Esophagus muscularis mucosa (tissue), 4 donors: ENCODE measurements at regions not wholly inside any gene's neighbourhood (a gene's known extent, or its start where the extent isn't known, plus 50 kb on each side); places are given as distances from the start of the nearest gene placed in this dataset.

Source experiments
- CTCF ChIP-seq, 3 experiments: fragments of 200-600 bp in 2 of 3; fragments of 450-650 bp in 1 of 3; sonication (generic) in 2 of 3; IDR thresholded peaks; one replicate each; pipeline ENCODE4 v1.5.1; 2017 to 2019; ENCODE audit warnings: antibody characterized with exemption in 3 of 3, mild to moderate bottlenecking in 2 of 3, moderate library complexity in 1 of 3
- EP300 ChIP-seq: sonication (generic); formaldehyde crosslinking; IDR thresholded peaks from one replicate; pipeline ENCODE4 v1.6.1; 2017; ENCODE audit warnings: antibody characterized with exemption
- POLR2A ChIP-seq: fragments of 450-650 bp; IDR thresholded peaks from one replicate; pipeline ENCODE4 v1.6.1; 2017; ENCODE audit warnings: antibody characterized with exemption, moderate library complexity, mild to moderate bottlenecking, low read depth
- POLR2AphosphoS5 ChIP-seq, 2 donors: sonication (generic); formaldehyde crosslinking; IDR thresholded peaks; one replicate each; pipeline ENCODE4 v1.6.1; 2017; ENCODE audit warnings: antibody characterized with exemption in 2 of 2

GRCh38 chr12:107914460-107914977 lies 140.0 kb downstream of the ASCL4 start:
- TF ChIP-seq CTCF (IDR thresholded peaks at IDR 0.05) (no peak), EP300 (no peak), POLR2A (no peak), POLR2AphosphoS5 (IDR thresholded peaks at IDR 0.05) (no peak)
